ENCODE measurements at regions not wholly inside any gene's neighbourhood (a gene's known extent, or its start where the extent isn't known, plus 50 kb on each side); places are given as distances from the start of the nearest gene placed in this dataset.
"Not testable (repeated sequence)": the region's sequence is repeated elsewhere in the genome, so short reads cannot be mapped to it uniquely, and the experiment has no call there.

DNA sequence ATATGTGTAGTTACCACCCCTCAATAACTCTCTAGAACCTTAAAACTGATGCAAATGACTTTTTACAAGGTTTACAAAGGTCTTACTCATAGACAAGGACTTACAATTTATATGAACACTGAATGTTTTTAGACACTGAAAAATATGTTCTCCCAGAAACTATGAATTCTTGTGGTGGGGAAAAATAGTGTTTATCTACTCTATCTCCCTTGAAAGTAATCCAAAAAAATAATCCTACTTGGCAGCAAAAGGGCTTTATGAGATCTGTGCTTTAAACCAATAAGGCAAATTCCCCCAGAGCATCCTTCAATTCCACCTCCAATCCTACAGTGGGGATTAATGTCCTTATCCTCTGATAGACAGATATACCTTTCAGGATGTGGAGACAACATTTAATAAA is 1984.1 kb upstream of the RAG2 start:
- no peak for DNase-seq (ENCODE audit: low read depth in 2 of 2)

DNA sequence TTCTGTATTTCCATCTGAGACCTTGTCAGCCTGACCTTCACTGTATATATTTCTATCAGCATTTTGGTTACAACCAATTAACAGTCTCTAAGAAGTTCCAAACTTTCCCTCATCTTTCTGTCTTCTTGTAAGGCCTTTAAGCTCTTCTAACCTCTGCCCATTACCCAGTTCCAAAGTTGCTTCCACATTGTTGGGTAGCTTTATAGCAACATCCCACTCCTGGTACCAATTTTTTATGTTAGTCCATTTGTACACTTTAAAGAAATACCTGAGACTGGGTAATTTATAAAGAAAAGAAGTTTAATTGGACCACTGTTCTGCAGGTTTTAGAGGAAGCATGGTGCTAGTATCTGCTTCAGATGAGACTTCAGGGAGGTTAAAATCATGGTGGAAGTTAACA is 1979.7 kb upstream of the RAG2 start:
- no peak for DNase-seq (ENCODE audit: low read depth in 2 of 2)

DNA sequence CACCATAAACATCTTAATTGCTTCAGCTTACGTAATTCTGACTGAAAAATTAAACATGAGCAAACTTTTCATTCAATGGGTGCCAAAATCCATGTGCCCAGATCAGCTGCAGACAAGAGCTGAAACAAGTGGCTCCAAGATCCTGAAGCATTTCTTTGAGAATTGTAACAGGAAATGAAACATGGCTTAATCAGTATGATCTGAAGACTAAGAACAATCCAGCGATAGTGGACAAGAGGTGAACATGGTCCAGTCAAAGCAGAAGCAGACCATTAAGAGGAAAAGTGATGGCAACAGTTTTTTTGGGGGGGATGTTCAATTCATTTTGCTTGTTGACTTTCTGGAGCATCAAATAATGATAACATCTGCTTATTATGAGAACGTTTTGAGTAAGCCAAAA is 1964.5 kb upstream of the RAG2 start:
- DNase-seq (ENCODE audit: low read depth in 2 of 2), result no peak

DNA sequence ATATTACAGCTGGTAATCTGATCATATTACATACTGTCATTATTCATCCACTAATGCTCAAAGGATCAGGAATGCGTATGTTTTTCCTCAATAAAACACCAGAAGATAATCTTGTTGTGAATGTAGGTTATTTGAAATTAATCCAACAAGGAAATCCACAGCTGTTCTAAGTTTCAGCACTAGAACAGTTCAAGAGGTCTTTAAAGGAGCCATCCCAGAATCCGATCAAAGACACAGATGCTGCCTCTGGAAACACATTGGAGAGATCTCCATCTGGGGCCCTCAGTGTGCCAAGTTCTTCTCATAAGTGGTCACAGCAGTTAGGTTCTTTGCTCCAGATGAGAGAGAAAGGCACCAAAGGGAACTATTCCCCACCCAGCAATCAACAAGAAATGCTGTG is 1955.1 kb upstream of the RAG2 start:
- no peak for DNase-seq (ENCODE audit: low read depth in 2 of 2)

DNA sequence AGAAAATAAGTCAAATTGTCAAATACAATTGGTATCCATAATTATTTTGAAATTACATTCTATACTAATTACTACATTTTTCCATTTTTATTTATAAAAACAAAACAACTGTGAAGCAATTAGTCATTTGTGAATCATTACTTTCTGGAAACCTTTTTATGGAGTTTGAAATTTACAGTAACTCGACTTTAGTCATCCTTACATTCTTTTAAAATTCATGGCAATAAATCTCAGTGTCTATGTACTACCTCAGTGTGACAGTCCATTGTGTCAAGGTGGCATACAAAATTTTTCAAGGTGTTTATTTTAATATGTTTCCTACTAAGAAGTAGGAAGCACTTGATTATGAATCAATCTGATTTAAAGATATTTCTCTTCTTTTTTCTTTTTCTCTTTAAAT is 1949.4 kb upstream of the RAG2 start:
- no peak for DNase-seq (ENCODE audit: low read depth in 2 of 2)

DNA sequence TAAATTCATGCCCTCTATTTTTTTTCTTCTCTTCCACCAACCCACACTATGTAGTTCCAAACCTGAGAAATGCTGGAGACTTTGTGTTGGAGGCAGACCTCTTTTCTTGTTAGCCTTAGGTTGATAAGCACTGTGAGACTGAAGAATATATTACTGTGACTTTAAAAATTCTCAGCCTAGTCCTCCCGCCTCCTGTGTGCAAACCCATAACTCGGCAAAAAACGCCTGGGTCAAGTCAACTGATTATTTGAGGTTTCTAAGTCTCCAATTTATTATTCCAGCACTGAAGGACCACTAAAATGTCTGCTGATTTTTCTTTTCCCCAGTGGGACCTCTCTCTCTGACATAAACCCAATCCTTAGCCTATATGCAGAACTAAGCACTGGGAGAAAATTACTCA is 1946.0 kb upstream of the RAG2 start:
- no peak for DNase-seq (ENCODE audit: low read depth in 2 of 2)

DNA sequence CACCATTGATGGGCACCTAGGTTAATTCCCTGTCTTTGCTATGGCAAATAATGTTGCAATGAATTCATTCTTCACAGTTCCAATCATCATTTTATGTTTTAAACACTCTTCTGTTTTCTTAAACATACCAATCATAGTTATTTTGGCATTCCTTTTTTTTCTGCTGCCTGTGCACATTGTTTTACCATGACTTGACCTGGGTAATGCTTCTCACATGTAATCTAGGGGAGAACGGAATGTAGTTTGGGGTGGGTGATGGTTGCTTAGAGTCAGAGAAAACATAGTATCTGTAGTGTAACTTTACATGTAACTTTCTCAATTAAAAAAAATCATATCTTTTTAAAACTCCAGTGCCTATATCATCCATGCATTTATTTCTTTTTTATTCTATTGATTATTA is 1945.3 kb upstream of the RAG2 start:
- no peak for DNase-seq (ENCODE audit: low read depth in 2 of 2)

DNA sequence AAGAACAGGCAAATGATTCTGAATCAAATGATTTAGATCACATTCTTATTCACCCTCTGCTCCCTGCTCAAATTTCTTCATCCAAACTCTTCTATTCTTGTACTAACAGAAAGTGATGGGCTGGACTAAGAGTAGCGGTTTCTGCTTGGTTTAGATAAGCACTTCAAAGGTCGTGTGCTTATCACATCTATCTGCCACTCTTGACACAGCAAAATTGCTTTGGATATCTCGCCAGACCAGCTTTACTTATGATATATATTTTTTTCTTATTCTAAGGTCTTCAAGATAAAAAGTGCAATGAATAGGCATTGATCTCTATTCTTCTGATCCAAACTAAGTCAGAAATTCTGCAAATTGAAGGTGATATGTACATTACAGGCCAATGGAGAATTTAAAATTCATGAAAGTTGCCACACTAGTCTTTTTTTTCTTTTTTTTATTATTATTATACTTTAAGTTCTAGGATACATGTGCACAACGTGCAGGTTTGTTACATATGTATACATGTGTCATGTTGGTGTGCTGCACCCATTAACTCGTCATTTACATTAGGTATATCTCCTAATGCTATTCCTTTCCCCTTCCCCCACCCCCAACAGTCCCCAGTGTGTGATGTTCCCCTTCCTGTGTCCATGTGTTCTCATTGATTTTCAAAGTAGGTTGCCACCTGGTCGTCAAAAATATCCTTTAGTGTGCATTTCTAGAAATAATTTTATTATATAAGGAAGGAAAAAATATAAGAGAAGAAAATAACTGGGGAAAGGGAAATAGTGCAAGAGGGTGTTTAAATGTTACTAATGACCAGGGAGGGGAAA is 1941.0 kb upstream of the RAG2 start:
- DNase-seq (ENCODE audit: low read depth in 2 of 2), result no peak

DNA sequence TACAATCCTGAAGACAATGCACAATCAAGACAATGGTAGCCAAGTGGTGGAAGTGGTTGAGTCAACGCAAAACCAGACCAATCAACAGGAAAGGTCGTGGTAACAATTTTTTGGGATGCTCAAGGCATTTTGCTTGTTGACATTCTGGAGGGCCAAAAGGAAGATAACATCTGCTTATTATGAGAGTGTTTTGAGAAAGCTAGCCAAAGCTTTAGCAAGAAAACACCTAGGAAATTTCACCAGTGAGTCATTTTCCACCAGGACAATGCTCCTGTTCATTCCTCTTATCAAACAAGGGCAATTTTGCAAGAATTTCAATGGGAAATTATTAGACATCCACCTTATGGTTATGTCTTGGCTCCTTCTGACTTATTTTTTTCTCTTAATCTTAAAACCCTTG is 1932.2 kb upstream of the RAG2 start:
- no peak for DNase-seq (ENCODE audit: low read depth in 2 of 2)

DNA sequence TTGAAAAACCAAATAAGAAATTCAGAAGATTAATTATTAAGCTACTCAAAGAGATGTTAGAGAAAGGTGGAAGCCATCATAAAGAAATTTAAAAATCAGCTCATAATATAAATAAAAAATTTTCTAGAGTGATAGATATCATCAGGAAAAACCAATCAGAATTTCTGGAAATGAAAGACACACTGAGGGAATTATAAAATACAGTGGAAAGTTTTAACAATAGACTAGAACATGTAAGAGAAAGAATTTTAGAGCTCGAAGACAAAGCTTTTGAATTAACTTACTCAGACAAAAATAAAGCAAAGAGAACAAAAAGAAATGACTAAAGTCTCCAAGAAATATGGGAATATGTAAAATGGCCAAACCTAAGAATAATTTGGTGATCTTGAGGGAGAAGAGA is 1926.9 kb upstream of the RAG2 start:
- DNase-seq (ENCODE audit: low read depth in 2 of 2), result no peak

DNA sequence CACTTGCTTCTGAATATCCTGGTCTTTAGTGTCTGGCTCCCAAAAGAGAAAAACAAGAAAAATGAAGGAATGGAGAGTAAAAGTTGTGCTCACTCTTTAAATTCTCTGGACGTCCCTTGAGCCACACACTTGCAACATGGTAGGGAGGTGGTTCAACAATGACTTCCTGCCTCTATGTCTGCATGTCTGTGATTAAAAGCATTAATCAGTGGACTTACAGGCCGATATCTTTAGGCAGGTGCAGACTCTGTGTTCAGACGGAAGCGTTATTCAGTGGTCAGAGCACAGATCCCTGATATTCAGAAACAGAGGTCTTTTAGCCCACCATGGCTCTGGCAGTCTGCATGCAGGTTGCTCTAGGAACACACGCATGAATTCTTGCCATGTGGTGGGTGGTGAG is 1920.0 kb upstream of the RAG2 start:
- no peak for DNase-seq (ENCODE audit: low read depth in 2 of 2)

DNA sequence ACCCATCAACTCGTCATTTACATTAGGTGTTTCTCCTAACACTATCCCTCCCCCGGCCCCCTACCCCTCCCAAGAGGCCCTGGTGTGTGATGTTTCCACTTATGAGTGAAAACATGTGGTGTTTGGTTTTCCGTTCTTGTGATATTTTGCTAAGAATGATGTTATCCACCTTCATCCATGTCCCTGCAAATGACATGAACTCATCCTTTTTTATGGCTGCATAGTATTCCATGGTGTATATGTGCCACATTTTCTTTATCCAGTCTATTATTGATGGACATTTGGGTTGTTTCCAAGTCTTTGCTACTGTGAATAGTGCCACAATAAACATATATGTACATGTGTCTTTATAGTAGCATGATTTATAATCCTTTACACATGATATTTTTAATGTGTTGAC is 1914.8 kb upstream of the RAG2 start:
- DNase-seq (ENCODE audit: low read depth in 2 of 2), result not testable (repeated sequence)

DNA sequence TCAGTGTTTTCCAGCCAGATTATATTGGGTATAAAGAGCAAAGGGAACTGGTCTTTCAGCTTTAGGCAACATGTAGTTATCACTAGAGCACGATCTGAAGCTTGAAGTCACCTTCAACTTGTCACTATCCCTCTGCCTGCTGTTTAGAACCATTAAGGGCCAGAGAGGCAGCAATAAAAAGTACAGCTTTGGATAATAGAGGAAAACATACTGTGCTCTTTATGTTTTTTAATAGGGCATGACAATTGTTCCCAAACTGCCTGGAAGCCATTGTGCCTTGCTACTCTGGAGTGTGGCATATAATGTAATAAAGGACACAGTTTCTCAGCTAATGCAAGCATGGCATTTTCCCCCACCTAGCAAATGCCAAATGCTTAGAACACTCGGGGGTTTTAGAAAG is 1912.0 kb upstream of the RAG2 start:
- DNase-seq (ENCODE audit: low read depth in 2 of 2), result no peak

DNA sequence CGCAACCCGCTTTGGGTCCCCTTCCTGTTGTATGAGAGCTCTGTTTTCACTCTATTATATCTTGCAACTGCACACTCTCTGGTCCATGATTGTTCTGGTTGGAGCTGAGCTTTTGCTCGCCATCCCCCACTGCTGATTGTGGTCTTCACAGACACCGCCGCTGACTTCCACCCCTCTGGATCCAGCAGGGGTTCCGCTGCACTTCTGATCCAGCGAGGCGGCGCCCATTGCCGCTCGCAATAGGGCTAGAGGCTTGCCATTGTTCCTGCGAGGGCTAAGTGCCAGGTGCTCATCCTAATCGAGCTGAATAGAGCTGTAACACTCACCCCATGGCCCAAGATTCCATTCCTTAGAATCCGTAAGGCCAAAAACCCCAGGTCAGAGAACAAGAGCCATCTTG is 1905.8 kb upstream of the RAG2 start:
- no peak for DNase-seq (ENCODE audit: low read depth in 2 of 2)

DNA sequence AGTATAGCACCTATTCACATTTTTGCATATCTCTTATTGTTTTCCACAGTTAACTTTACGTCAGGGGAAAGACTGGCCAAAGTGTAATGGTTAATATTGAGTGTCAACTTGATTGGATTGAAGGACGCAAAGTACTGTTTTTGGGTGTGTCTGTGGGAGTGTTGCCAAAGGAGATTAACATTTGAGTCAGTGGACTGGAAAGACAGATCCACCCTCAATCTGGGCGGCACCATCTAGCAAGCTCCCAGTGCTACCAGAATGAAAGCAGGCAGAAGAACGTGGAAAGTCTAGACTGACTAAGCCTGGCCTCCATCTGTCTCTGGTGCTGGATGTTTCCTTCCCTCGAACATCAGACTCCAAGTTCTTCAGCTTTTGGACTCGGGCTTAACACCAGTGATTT is 1900.7 kb upstream of the RAG2 start:
- no peak for DNase-seq (ENCODE audit: low read depth in 2 of 2)

DNA sequence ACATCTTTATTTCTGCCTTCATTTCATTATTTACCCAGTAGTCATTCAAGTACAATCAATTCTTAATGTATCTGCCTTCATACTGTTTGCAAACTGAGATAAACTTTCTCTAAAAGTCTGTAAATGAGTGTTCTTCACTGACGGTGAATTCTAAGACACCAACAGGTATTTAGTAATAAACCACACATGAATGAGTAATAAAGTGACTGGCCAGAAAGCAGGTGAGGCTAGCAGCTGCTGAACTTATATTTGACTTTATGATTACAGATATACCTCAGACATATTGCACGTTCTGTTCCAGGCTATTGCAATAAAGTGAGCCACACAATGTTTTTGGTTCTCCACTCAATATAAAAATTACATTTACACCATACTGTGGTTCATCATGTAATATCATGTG is 1894.0 kb upstream of the RAG2 start:
- no peak for DNase-seq (ENCODE audit: low read depth in 2 of 2)

DNA sequence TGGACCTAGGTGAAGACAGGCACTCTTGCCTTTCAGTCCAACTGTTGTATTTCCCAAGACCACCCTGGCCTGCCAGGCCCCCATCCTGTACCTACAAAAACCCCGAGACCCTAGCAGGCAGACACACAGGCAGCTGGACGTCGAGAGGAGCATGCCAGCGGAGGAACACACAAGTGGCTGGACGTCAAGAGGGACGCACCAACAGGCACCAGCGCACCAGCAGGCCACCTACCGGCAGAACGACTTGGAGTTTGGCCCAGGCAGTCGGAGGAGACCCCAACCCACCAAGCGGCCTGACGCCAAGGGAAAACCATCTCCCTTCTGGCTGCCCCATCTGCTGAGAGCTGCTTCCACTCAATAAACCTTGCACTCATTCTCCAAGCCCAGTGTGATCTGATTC is 1883.4 kb upstream of the RAG2 start:
- DNase-seq (ENCODE audit: low read depth in 2 of 2), result no peak

DNA sequence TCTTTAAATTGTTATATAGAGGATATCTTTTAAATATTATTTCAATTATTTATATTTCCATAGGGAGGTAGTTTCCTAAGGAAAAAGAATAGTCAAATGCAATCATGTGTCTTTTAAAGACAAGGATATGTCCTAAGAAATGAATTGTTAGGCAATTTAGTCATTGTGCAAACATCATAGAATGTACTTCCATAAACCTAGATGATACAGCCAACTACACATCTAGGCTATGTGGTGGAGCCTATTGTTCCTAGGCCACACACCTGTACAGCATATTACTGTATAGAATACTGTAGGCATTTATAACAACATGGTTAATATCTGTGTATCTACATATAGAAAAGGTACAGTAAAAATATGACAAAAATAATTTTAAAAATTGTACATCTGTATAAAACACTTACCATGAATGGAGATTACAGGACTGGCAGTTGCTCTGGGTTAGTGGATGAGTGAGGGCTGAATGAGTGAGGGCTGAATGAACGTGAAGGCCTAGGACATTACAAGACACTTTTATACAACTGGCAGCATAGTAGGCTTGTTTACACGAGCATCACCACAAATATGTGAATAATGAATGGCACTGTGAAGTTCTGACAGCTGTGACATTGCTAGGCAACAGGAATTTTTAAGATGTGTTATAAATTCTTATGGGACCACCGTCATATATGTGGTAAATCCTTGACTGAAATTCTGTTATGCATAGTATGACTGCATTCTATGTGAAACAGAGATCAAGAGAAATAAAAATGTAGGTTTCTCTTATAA is 1879.0 kb upstream of the RAG2 start:
- no peak for DNase-seq (ENCODE audit: low read depth in 2 of 2)

DNA sequence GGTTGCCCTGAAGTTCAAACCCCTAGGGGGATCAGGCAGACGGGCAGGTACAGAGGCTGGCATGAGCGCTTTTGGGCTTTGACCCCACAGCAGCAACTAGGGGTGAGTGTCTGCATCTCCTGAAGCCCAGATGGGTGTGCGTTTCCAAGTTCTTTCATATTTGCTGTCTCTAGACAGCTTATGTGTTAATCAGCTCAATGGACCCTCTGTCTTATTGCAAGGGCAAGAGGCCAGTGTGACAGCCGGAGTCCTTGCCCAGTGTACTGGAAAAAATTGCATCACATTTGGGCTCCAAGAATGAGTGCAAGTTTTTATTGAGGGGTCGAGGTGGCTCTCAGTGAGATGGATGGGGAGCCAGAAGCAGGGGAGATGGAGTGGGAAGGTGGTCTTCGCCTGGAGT is 1863.7 kb upstream of the RAG2 start:
- no peak for DNase-seq (ENCODE audit: low read depth in 2 of 2)

DNA sequence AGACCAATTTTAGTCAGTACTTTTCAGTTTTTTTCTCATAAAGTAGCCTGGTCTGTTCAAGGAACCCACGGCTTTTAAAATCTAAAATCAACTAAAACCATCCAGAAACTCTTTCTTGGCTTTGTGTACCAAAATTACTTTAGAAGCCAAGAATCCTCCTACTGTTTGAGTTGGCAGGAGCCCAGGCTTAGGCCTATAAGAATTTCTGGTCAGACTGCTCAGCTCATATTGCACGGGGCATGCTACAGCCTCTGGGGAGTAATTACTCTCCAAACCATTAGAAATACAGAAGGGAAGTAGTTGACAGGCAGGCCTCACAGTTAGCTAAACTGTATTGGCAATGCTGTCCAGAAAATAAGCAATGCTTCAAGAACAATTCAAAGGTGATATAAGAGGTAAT is 1862.9 kb upstream of the RAG2 start:
- no peak for DNase-seq (ENCODE audit: low read depth in 2 of 2)

DNA sequence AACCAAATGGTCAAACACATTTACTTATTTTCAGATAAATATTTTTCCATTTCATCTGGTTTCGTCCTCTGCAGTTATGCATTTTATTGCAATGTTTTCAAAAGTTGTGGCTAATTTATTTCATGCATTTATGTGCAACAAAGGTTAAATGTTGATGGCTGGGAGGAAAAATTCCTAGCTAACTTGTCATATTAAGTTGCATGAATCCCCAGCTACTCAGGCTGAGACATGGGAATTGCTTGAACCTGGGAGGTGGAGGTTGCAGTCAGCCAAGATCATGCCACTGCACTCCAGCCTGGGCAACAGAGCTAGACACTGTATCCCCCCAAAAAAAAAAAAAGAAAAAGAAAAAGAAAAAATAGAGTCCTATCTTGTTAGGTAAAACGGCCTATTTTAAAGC is 1862.4 kb upstream of the RAG2 start:
- DNase-seq (ENCODE audit: low read depth in 2 of 2), result no peak

DNA sequence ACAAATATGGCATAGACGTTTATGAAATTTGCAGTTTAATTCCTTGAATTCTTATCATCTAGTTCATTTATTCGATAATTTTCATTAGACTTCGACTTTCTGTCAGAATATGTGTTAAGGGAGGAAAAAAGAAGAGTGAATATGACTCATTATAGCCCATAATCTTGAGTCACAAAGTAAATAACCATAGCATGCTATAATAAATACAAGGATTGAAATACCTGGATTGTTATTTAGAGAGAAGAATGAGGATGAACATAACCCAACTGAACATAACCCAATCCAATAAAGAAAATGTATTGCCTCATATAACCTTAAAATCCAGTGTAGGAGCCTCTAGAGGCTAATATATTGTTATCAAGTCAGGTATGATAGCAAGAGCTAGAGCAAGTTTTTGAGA is 1858.3 kb upstream of the RAG2 start:
- no peak for DNase-seq (ENCODE audit: low read depth in 2 of 2)

DNA sequence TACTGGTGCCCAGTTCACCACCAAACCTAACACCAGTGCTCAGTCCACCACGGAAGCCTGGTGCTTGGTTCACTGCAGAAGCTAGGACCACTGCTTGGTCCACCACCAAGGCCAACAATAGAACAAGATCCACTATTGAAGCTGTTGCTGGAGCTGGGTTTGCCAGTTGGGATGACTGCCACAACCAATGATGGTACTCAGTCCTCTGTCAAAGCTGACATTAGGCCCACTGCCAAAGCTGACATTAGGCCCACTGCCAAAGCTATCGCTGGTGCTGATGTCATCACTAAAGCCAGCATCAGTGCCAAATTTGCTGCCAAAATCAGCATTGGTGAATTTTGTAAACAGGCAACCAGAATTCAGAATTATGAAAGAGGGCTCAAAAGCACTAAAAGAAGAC is 1850.2 kb upstream of the RAG2 start:
- DNase-seq (ENCODE audit: low read depth in 2 of 2), result no peak

DNA sequence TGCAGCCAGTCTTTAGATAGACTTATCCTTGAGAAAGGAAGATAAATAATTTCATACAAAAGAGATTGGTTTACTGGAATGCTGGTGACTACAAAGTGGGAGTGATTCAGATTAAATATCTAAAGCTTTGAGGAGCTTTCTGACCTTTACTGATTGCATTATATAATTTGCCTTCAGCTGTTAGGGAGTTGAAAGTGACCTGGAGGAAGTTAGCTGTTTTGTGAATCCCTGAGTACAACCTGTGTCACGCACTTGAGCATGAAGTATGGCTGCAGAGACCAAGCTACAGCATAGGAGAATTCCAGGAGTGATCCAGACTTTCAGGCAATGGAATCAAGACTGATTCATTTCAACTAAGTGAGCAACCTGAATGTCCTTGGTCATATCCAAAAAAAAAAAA is 1848.3 kb upstream of the RAG2 start:
- DNase-seq (ENCODE audit: low read depth in 2 of 2), result no peak
